HepG2 (cell line): ENCODE measurements at regions not wholly inside any gene's neighbourhood (a gene's known extent, or its start where the extent isn't known, plus 50 kb on each side); places are given as distances from the start of the nearest gene placed in this dataset.

Experiments used
- ATAC-seq: fragments of 200-7000 bp; cut with Tn5 transposase; 3 replicates; pipeline ENCODE4 v1.9.1; 2020; ENCODE audit warnings: mild to moderate bottlenecking, moderate library complexity
- BruUV-seq: library from RNA; stranded (reverse); fragments of 400-500 nt; replicated peaks from 2 replicates; lab custom pipeline; 2021; lab: Mats Ljungman, UMichigan
- CTCF ChIA-PET: fragments of 300-600 bp; formaldehyde crosslinking; extraction: SDS; loops from one replicate; lab custom pipeline; 2021; ENCODE audit warnings: low total read pairs, inconsistent platforms, low intra/inter-chr PET ratio; lab: Yijun Ruan, JAX
- POLR2A ChIA-PET: fragments of 350-600 bp; sonication (Branson Sonifier 250); formaldehyde crosslinking; loops from one replicate; lab custom pipeline; 2020; ENCODE audit warnings: antibody characterized with exemption, inconsistent platforms; lab: Yijun Ruan, JAX
- DNase-seq: peaks from one replicate; pipeline ENCODE4 v3.0.0-alpha.2; 2015; ENCODE audit warnings: low spot score
- FAIRE-seq: peaks from 3 replicates; lab custom pipeline; 2011; peaks lifted over from hg19 to GRCh38; lab: Jason Lieb, UNC
- H2AFZ ChIP-seq: one replicate; pipeline ENCODE4 v1.6.1; 2011; ENCODE audit warnings: low read length, inconsistent platforms
- H3K27ac ChIP-seq: fragments of 300-600 bp; 3 replicates; pipeline ENCODE4 v1.8.0; 2011; ENCODE audit warnings: mixed run types, mild to moderate bottlenecking, mixed read lengths, low read length, inconsistent platforms; ENCODE audit not compliant: insufficient read depth; ENCODE audit errors: extremely low read length
- H3K27me3 ChIP-seq, 2 experiments: fragments of 200-600 bp in 1 of 2; 2 replicates in 1 of 2; 3 replicates in 1 of 2; pipeline versions ENCODE4 v1.6.0 to v1.8.0; 2011; ENCODE audit warnings: low read length in 2 of 2, mild to moderate bottlenecking in 2 of 2, moderate library complexity in 2 of 2, inconsistent platforms in 1 of 2; ENCODE audit not compliant: insufficient read depth in 2 of 2, control insufficient read depth in 1 of 2
- H3K36me3 ChIP-seq, 2 experiments: fragments of 200-600 bp in 1 of 2; replicated peaks in 1 of 2; 2 replicates in 1 of 2; 3 replicates in 1 of 2; pipeline versions ENCODE4 v1.5.1 to v1.8.0; 2011; ENCODE audit warnings: low read length in 2 of 2, inconsistent platforms in 1 of 2; ENCODE audit not compliant: insufficient read depth in 2 of 2, control insufficient read depth in 1 of 2
- H3K4me1 ChIP-seq: 2 replicates; pipeline ENCODE4 v1.5.1; 2012; ENCODE audit warnings: low read length, inconsistent platforms; ENCODE audit not compliant: insufficient read depth
- H3K4me2 ChIP-seq: 2 replicates; pipeline ENCODE4 v1.6.0; 2011; ENCODE audit warnings: low read depth, low read length, inconsistent platforms
- H3K4me3 ChIP-seq, 3 experiments: fragments of 200-600 bp in 1 of 3; sonication (generic), shearing (Covaris generic) in 1 of 3; replicated peaks in 1 of 3; 2 replicates each; pipeline ENCODE4 v1.5.1; 2011 to 2016; ENCODE audit warnings: low read length in 3 of 3, inconsistent platforms in 2 of 3, low read depth in 2 of 3, mild to moderate bottlenecking in 2 of 3, control low read depth in 1 of 3, mixed read lengths in 1 of 3; ENCODE audit not compliant: insufficient read depth in 1 of 3
- H3K79me2 ChIP-seq: one replicate; pipeline ENCODE4 v1.6.1; 2011; ENCODE audit warnings: low read length, inconsistent platforms; ENCODE audit not compliant: insufficient read depth
- H3K9ac ChIP-seq: 2 replicates; pipeline ENCODE4 v1.6.0; 2011; ENCODE audit warnings: mild to moderate bottlenecking, low read depth, low read length, inconsistent platforms; ENCODE audit not compliant: insufficient read depth
- H3K9me3 ChIP-seq: 2 replicates; pipeline ENCODE4 v1.5.1; 2012; ENCODE audit warnings: mild to moderate bottlenecking, low read length
- H4K20me1 ChIP-seq: 2 replicates; pipeline ENCODE4 v1.6.0; 2011; ENCODE audit warnings: inconsistent platforms, mild to moderate bottlenecking, low read length, moderate library complexity; ENCODE audit not compliant: insufficient read depth
- EED ChIP-seq: sonication (generic); formaldehyde crosslinking; IDR thresholded peaks from 2 replicates; pipeline ENCODE4 v1.5.0; 2020; ENCODE audit warnings: mild to moderate bottlenecking, missing genetic modification reagents
- ELF4 ChIP-seq: sonication (generic); formaldehyde crosslinking; IDR thresholded peaks from 2 replicates; pipeline ENCODE4 v1.5.0; 2020; ENCODE audit warnings: missing genetic modification reagents, mild to moderate bottlenecking, moderate library complexity, borderline replicate concordance
- GATAD2A ChIP-seq: IDR thresholded peaks from 2 replicates; pipeline ENCODE4 v1.6.1; 2016
- MAX ChIP-seq: IDR thresholded peaks from 2 replicates; pipeline ENCODE4 v1.6.1; 2012; ENCODE audit warnings: inconsistent platforms
- MYC ChIP-seq: sonication (generic); formaldehyde crosslinking; IDR thresholded peaks from 2 replicates; pipeline ENCODE4 v1.9.0; 2021; ENCODE audit warnings: missing genetic modification reagents, borderline replicate concordance
- NFKB2 ChIP-seq: sonication (generic); formaldehyde crosslinking; IDR thresholded peaks from 2 replicates; pipeline ENCODE4 v1.4.0; 2020; ENCODE audit warnings: missing genetic modification reagents, borderline replicate concordance
- PRMT3 ChIP-seq: sonication (generic); formaldehyde crosslinking; IDR thresholded peaks from 2 replicates; pipeline ENCODE4 v1.8.1; 2022; ENCODE audit warnings: low read depth, mild to moderate bottlenecking, moderate library complexity, missing genetic modification reagents, borderline replicate concordance
- SALL1 ChIP-seq: sonication (generic); formaldehyde crosslinking; IDR thresholded peaks from 2 replicates; pipeline ENCODE4 v1.8.0; 2022; ENCODE audit warnings: mild to moderate bottlenecking, missing genetic modification reagents
- SIN3A ChIP-seq: IDR thresholded peaks from 2 replicates; pipeline ENCODE4 v1.6.1; 2011; ENCODE audit warnings: low read depth, mild to moderate bottlenecking, control low read depth, low read length, borderline replicate concordance
- SMAD1 ChIP-seq: sonication (generic); formaldehyde crosslinking; IDR thresholded peaks from 2 replicates; pipeline ENCODE4 v1.4.0; 2020; ENCODE audit warnings: missing genetic modification reagents, low read depth, mild to moderate bottlenecking, borderline replicate concordance
- SMC3 ChIP-seq: IDR thresholded peaks from 2 replicates; pipeline ENCODE4 v1.6.1; 2011; ENCODE audit warnings: low read length, improper control_type of control experiment
- TCF12 ChIP-seq, 2 experiments: fragments of 450-650 bp in 1 of 2; sonication (generic) in 1 of 2; formaldehyde crosslinking in 1 of 2; IDR thresholded peaks; 2 replicates each; pipeline versions ENCODE4 v1.6.1 to v1.8.0; 2017 to 2022; ENCODE audit warnings: antibody characterized with exemption in 1 of 2, mild to moderate bottlenecking in 1 of 2, missing genetic modification reagents in 1 of 2, moderate library complexity in 1 of 2
- TEAD2 ChIP-seq: sonication (generic); formaldehyde crosslinking; IDR thresholded peaks from 2 replicates; pipeline ENCODE4 v1.9.0; 2021; ENCODE audit warnings: missing genetic modification reagents
- XRCC5 ChIP-seq: fragments of 200-400 bp; formaldehyde crosslinking; optimal IDR thresholded peaks from 2 replicates; pipeline ENCODE3; 2017; ENCODE audit warnings: mild to moderate bottlenecking, low read length
- ZFP36L2 ChIP-seq: sonication (generic); formaldehyde crosslinking; IDR thresholded peaks from 2 replicates; pipeline ENCODE4 v1.4.0; 2020; ENCODE audit warnings: missing genetic modification reagents
- ZNF276 ChIP-seq: sonication (generic); formaldehyde crosslinking; IDR thresholded peaks from 2 replicates; pipeline ENCODE4 v1.4.0; 2020; ENCODE audit warnings: mild to moderate bottlenecking, low read depth, missing genetic modification reagents
- ZNF3 ChIP-seq: IDR thresholded peaks from 2 replicates; pipeline ENCODE4 v1.7.0; 2017; ENCODE audit warnings: inconsistent platforms
- ZNF34 ChIP-seq: sonication (generic); formaldehyde crosslinking; IDR thresholded peaks from 2 replicates; pipeline ENCODE4 v1.4.0; 2020; ENCODE audit warnings: mild to moderate bottlenecking, missing genetic modification reagents, borderline replicate concordance
- ZNF367 ChIP-seq: sonication (generic); formaldehyde crosslinking; IDR thresholded peaks from 2 replicates; pipeline ENCODE4 v1.4.0; 2020; ENCODE audit warnings: missing genetic modification reagents, borderline replicate concordance
- ZNF737 ChIP-seq: sonication (generic); formaldehyde crosslinking; IDR thresholded peaks from 2 replicates; pipeline ENCODE4 v1.5.0; 2020; ENCODE audit warnings: missing genetic modification reagents, mild to moderate bottlenecking, borderline replicate concordance
- ZNF788 ChIP-seq: sonication (generic); formaldehyde crosslinking; IDR thresholded peaks from 2 replicates; pipeline ENCODE4 v1.5.0; 2020; ENCODE audit warnings: mild to moderate bottlenecking, missing genetic modification reagents, borderline replicate concordance
- WGBS: methylation state at CpG from one replicate; pipeline ENCODE4 v1.1.6; 2017; ENCODE audit warnings: low lambda C conversion rate; 5-methylcytosine and 5-hydroxymethylcytosine counted together
- in situ Hi-C: cut with HindIII; loops from 2 replicates; pipeline ENCODE4 v1.10.0; 2017; ENCODE audit warnings: low pct_unique_long_range_greater_than_20kb; ENCODE audit not compliant: extremely low pct_ligation_motif_present
- intact Hi-C: fragments of 100-400 bp; cut with micrococcal nuclease; formaldehyde crosslinking; loops from one replicate; pipeline ENCODE4 v1.10.0; 2022; ENCODE audit not compliant: unreplicated experiment
- TF ChIP-seq, protein P1 (sequence below): sonication (generic); formaldehyde crosslinking; IDR thresholded peaks from 2 replicates; pipeline ENCODE4 v1.4.0; 2020; ENCODE audit warnings: mild to moderate bottlenecking, missing genetic modification reagents

DNA sequence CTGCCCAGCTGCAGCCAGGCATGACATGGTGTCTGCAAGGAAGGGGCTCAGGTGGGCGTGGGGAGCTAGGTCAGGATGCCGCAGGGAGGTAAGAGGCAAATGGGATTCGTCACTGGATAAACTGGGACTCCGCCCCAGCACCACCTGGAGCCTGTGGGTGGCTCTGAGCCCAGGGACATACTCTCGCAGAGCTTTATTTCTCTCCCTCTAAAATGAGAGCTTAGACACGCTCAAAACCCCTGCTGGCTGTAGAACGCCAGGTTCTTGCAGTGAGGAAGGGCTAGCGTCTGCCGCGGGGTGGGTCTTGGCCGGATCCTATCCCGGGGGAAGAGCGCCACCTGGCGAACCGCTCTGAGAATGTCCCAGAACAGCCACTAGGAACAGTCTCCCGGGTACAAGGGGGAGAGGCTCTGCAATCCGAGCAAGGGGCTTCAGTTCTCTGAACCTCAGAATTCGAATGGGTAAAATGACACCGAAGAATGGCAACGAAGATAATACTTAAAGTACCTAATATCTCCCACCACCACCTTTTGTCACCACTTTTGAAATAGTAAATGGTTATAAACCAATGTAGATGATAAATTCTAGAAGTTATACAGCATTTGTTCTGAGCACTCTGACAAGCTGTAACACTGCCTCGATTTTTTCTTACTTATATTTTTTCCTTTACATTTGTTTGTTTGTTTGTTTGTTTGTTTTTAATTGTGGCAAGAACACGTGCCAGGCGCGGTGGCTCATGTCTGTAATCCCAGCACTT lies 53.2 kb upstream of the SRGAP3 start:
- no peaks in the 10 kb centered on the region for H3K79me2 ChIP-seq
- in situ Hi-C loops (loop anchor here (5.0 kb wide), 1 partner anchor 330 kb away; no protein-coding TSS in a partner anchor), intact Hi-C loops (loop anchor here (1.0 to 5.0 kb wide), 3 partner anchors 235 to 331 kb away; no protein-coding TSS in a partner anchor)
- no peak overlapping the region for H3K9ac ChIP-seq
- peak; percentile 98 for ATAC-seq
- no TSS peak for BruUV-seq
- H2AFZ ChIP-seq: no peak overlapping the region
- H4K20me1 ChIP-seq: no peaks in the 10 kb centered on the region
- H3K4me3 ChIP-seq: no peak overlapping the region
- FAIRE-seq: peak; percentile 80
- WGBS: 40% methylated on average over 12 of the region's 24 CpGs
- CTCF ChIA-PET: interaction anchor here (1.2 to 2.9 kb wide), 4 partner anchors 235 to 331 kb away, joined by 4 to 33 read pairs (median 8); no protein-coding TSS in a partner anchor
- no peaks in the 10 kb centered on the region for H3K9me3 ChIP-seq
- H3K4me2 ChIP-seq: no peak overlapping the region
- H3K36me3 ChIP-seq: no peaks in the 10 kb centered on the region
- peaks cover 0 to 1% of the 10 kb centered on the region in 2 experiments; a peak in 2 of 5 replicates for H3K27me3 ChIP-seq
- peak; percentile 64 for DNase-seq
- POLR2A ChIA-PET: no interaction called here
- H3K27ac ChIP-seq: no peak overlapping the region
- no peaks in the 10 kb centered on the region for H3K4me1 ChIP-seq
- TF ChIP-seq ELF4 (CRISPR knock-in tag) (no peak), ZFP36L2 (CRISPR knock-in tag) (no peak), MAX (no peak), EED (CRISPR knock-in tag) (peak; percentile 63; the same call in 1 of the 2 replicates), NFKB2 (CRISPR knock-in tag) (no peak), ZNF34 (no peak), SMAD1 (CRISPR knock-in tag) (no peak), SMC3 (peak; percentile 78), ZNF737 (CRISPR knock-in tag) (no peak), ZNF3 (no peak), ZNF276 (CRISPR knock-in tag) (no peak), TEAD2 (CRISPR knock-in tag) (no peak), PRMT3 (no peak), ZNF788 (CRISPR knock-in tag) (peak; percentile 30; the same call in 1 of the 2 replicates), ZNF367 (CRISPR knock-in tag) (no peak), GATAD2A (CRISPR knock-in tag) (no peak), SIN3A (no peak), SALL1 (CRISPR knock-in tag) (peak; percentile 27; the same call in 1 of the 2 replicates), TCF12 (IDR thresholded peaks at IDR 0.05) (no peak), TCF12 (CRISPR knock-in tag; IDR thresholded peaks at IDR 0.05) (no peak), XRCC5 (peak; percentile 60), MYC (CRISPR knock-in tag) (0 out of 2 replicates have a peak, but pooled peaks have one; percentile 37)
- TF ChIP-seq, protein P1, sequence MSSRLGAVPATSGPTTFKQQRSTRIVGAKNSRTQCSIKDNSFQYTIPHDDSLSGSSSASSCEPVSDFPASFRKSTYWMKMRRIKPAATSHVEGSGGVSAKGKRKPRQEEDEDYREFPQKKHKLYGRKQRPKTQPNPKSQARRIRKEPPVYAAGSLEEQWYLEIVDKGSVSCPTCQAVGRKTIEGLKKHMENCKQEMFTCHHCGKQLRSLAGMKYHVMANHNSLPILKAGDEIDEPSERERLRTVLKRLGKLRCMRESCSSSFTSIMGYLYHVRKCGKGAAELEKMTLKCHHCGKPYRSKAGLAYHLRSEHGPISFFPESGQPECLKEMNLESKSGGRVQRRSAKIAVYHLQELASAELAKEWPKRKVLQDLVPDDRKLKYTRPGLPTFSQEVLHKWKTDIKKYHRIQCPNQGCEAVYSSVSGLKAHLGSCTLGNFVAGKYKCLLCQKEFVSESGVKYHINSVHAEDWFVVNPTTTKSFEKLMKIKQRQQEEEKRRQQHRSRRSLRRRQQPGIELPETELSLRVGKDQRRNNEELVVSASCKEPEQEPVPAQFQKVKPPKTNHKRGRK (CRISPR knock-in tag): no peak
